ENCODE measurements at regions not wholly inside any gene's neighbourhood (a gene's known extent, or its start where the extent isn't known, plus 50 kb on each side); places are given as distances from the start of the nearest gene placed in this dataset.
"Not testable (repeated sequence)": the region's sequence is repeated elsewhere in the genome, so short reads cannot be mapped to it uniquely, and the experiment has no call there.

GRCh38 chr1:157367091-157367739, 185.1 kb downstream of the FCRL5 start:
- no peak for FAIRE-seq

GRCh38 chr1:157364612-157365011, 187.7 kb downstream of the FCRL5 start:
- FAIRE-seq, result no peak

- FAIRE-seq, result no peak
These were observed 188.6 kb downstream of the FCRL5 start for GRCh38 chr1:157363660-157364140.

GRCh38 chr1:157360023-157360390, 192.3 kb downstream of the FCRL5 start:
- no peak for FAIRE-seq

GRCh38 chr1:157359314-157360022, 192.8 kb downstream of the FCRL5 start:
- no peak for FAIRE-seq

GRCh38 chr1:157357111-157357510, 195.2 kb downstream of the FCRL5 start:
- no peak for FAIRE-seq

GRCh38 chr1:157356601-157357000, 195.7 kb downstream of the FCRL5 start:
- FAIRE-seq, result no peak

- no peak for FAIRE-seq
These were observed 198.8 kb downstream of the FCRL5 start for GRCh38 chr1:157353546-157353945.

- no peak for FAIRE-seq
These were observed 199.4 kb downstream of the FCRL5 start for GRCh38 chr1:157352817-157353408.

GRCh38 chr1:157352216-157352615, 200.1 kb downstream of the FCRL5 start:
- FAIRE-seq, result no peak

GRCh38 chr1:157351800-157352199, 200.5 kb downstream of the FCRL5 start:
- not testable (repeated sequence) for FAIRE-seq

- FAIRE-seq, result no peak
These were observed 203.5 kb downstream of the FCRL5 start for GRCh38 chr1:157348538-157349480.

GRCh38 chr1:157347506-157347905, 204.8 kb downstream of the FCRL5 start:
- no peak for FAIRE-seq

- FAIRE-seq, result not testable (repeated sequence)
These were observed 199.6 kb upstream of the ETV3 start for GRCh38 chr1:157337785-157338184.

- FAIRE-seq, result no peak
These were observed 196.9 kb upstream of the ETV3 start for GRCh38 chr1:157335056-157335455.

- no peak for FAIRE-seq
These were observed 195.8 kb upstream of the ETV3 start for GRCh38 chr1:157334041-157334440.

- FAIRE-seq, result not testable (repeated sequence)
These were observed 192.0 kb upstream of the ETV3 start for GRCh38 chr1:157330177-157330576.

GRCh38 chr1:157328120-157328519, 189.9 kb upstream of the ETV3 start:
- FAIRE-seq, result not testable (repeated sequence)

GRCh38 chr1:157326173-157326859, 188.1 kb upstream of the ETV3 start:
- no peak for FAIRE-seq

- FAIRE-seq, result no peak
These were observed 187.0 kb upstream of the ETV3 start for GRCh38 chr1:157325220-157325619.

- not testable (repeated sequence) for FAIRE-seq
These were observed 183.8 kb upstream of the ETV3 start for GRCh38 chr1:157321972-157322371.

GRCh38 chr1:157319567-157319966, 181.4 kb upstream of the ETV3 start:
- FAIRE-seq, result no peak
